T47D (cell line): ENCODE measurements at regions not wholly inside any gene's neighbourhood (a gene's known extent, or its start where the extent isn't known, plus 50 kb on each side); places are given as distances from the start of the nearest gene placed in this dataset.
"Not testable (repeated sequence)": the region's sequence is repeated elsewhere in the genome, so short reads cannot be mapped to it uniquely, and the experiment has no call there.

ENCODE experiments used
- DNase-seq, 2 experiments: peaks; one replicate each; pipeline versions ENCODE4 v3.0.0 to v3.0.0-alpha.2; 2011 to 2012; ENCODE audit warnings: low read depth in 1 of 2, low spot score in 1 of 2
- JUND ChIP-seq: IDR thresholded peaks from 2 replicates; pipeline ENCODE4 v1.6.1; 2012; ENCODE audit warnings: low read depth
- in situ Hi-C: cut with HindIII; loops from 2 replicates; pipeline ENCODE4 v1.10.0; 2016; ENCODE audit warnings: low sequenced_read_pairs, low pct_unique_long_range_greater_than_20kb

DNA sequence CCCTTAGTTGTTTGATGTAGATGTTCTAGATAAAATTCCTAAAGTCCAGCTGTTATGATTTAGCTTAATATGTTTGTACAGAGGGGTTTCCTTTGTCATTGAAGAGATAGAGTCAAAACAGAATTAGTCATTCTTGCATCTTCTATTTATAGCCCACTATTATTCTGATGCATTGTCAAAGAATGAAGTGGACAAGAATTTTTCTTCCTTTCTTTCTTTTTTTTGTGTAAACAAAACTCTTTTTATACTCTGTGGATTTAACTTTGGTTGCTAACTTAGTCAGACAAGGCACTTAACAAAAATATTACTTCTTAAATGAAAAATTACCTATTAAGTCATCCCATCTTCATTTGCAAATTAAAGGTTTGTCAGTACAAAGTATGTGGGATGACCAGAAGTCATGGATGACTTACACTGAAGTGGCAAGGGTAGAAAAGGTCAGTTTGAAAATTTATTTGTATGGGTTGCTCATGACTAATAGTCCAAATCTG lies 215.6 kb upstream of the DDHD1 start:
- DNase-seq, result no peak
- in situ Hi-C loops, result no loop called here
- no peak for TF ChIP-seq JUND

DNA sequence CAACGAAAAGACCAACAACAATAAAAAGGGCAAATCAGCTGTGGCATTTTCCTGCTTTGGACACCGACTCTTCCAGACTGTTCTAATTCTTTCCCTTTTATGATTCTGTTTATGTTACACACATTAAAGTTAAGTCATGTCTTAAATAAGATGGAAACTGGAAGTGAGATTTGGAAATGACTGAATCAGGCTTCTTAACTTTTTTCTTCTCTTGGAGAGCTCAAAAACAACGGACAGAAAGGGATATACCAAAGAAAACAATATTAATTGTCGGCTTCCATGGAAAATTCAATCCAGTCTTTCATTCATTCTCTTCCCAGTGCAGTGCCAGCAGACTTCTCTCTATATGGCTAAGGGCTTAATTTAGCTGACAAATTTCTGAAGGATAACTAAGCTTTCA lies 214.9 kb upstream of the DDHD1 start:
- TF ChIP-seq JUND, result no peak
- no peak for DNase-seq
- in situ Hi-C loops, result no loop called here

GRCh38 chr14:53367644-53368026 lies 214.5 kb upstream of the DDHD1 start:
- TF ChIP-seq JUND, result no peak
- no peak for DNase-seq
- in situ Hi-C loops, result no loop called here

DNA sequence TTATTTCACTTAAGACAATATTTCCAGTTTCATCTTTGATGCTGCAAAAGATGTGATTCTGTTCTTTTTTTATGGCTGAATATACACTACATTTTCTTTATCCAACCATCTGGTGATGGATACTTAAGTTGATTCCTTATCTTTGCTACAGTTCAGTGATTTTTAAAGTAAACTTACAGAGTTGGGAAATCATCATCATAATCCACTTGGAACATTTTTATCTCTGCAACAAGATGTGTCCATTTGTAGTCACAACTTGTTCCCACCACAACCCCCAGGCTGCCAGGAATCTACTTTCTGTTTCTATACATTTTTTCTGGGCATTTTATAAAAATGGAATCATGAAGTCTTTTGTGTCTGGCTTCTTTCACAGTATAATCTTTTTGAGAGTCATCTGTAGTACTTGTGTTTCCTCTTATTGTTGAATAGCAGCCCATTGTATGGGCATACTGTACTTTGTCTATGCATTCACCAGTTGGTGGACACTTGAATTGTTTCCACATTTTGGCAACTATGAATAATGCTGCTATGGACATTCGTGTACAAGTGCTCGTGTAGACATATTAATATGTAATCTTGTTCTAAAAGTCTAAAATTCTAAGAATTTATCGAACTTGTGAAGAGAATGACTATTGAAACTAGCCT lies 212.5 kb upstream of the DDHD1 start:
- no peak for TF ChIP-seq JUND
- in situ Hi-C loops, result no loop called here

GRCh38 chr14:53362916-53363315 lies 209.8 kb upstream of the DDHD1 start:
- DNase-seq, in situ Hi-C loops: not testable (repeated sequence)

More for the DNA sequence above, 212.5 kb upstream of the DDHD1 start:
- DNase-seq, result no peak

DNA sequence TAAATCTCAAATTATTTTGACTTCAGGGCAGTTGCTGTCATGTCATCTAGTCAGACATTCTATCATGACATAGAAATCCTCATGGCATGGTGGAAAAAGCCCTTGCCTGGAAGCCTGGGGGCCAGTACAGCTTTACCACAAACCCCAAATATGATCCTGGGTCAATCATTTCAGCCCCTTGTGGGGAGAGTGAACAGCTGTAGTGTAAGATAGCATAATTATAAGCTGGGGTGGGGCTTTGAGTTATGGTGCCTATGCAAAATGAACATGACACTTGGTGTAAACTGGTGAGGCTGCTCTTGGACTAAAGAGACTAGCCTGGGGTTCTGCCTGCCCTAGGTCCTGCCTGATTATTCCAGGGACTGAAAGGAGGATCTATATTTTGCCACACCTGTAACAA lies 207.7 kb upstream of the DDHD1 start:
- no peak for DNase-seq
- in situ Hi-C loops, result no loop called here
- no peak for TF ChIP-seq JUND

DNA sequence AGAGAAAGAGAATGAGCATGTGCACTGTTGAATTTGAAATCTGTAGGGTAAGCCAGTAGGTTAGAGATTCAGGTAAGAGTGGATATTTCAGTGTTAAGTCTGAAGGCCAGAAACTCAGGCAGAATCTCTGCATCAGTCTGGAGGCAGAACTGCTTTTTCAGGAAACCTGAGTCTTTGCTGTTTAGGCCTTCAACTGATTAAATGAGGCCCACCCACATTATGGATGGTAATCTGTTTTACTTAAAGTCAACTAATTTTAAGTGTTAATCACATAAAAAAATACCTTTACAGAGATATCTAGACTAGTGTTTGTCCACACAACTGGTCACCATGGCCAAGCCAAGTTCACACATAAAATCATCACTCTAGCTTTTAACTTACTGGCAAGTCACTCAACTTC lies 205.0 kb upstream of the DDHD1 start:
- DNase-seq, result no peak
- in situ Hi-C loops, result no loop called here
- TF ChIP-seq JUND, result no peak

DNA sequence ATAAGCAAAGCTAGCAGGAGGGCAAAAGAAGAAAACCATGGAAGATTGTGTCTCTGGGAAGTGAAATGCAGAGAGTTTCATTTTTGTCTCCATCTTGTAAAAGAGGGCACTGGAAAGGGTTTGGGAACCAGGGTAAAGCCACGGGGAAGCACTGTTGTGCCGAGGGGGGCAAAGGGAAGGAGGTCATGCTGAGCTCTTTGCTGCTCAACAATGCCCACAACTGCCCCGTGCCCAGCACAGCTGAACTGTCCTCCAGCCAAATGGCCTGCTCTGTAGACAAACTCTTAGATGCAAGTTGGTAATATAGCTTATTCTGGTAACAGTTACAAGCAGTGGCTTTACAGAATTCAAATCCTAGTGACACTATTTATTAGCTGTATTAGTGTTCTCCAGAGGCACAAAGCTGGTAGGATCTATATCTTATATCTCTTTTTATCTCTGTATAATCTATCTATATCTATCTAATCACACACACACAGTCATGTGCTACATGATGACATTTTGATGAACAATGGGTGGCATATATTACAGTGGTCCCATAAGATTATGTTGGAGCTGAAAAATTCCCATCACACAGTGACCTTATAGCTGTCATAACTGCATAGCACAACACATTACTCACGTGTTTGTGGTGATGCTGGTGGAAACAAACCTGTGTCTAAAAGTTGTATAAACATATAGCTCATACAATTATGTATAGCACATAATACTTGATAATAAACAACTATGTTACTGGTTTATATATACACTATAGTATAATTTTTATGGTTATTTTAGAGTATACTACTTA lies 203.4 kb upstream of the DDHD1 start:
- DNase-seq, result no peak
- in situ Hi-C loops, result no loop called here
- TF ChIP-seq JUND, result no peak

DNA sequence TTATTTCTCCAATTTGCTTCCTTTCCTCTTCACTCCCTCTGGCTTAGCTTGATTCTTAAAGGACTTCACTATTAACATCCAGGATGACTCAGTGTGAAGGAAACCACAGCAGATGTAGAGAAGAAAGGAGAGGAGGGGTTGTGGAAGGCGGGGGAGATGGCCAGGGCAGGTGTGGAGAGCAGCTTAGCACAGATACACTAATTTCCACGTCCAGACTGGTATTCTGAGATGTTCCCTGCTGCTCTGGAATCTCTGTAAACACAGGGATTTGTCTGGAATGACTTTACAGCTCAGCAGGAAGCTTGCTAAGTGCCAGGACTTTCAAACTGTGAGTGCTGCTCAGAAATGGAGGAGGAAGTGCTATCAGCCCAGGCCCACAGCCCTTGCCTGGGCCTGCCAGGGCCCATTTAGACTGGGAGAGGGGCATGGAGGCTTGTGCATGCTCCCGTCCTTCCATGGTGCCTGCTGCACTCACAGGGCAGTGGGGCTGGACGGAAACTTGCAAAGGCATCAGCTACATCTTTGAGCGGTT lies 202.5 kb upstream of the DDHD1 start:
- DNase-seq, result peak in 1 of 2 experiments; percentile 26
- no peak for TF ChIP-seq JUND
- in situ Hi-C loops, result no loop called here

GRCh38 chr14:53354336-53354735 lies 201.2 kb upstream of the DDHD1 start:
- DNase-seq, result no peak
- in situ Hi-C loops, result no loop called here
- TF ChIP-seq JUND, result no peak

DNA sequence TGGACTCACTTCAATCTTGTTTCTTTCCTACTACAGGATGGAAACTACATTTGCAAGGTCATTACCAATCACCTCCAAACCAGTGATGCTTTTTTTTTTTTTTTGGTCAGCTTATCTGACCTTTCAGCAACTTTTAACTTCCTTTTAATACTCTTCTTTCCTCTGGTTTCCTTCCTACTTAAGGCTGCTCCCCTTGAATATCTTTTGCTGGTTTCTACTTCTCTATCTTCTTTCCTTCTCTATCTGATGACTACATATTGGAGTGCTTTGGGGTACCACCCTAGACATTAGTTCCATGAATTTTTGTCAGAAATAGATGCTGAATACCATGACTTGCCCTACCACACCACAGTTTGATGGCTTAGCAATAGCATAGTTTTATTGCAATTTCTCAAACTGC lies 197.7 kb upstream of the DDHD1 start:
- no peak for TF ChIP-seq JUND
- in situ Hi-C loops, result no loop called here
- no peak for DNase-seq

GRCh38 chr14:53350429-53350828 lies 197.3 kb upstream of the DDHD1 start:
- in situ Hi-C loops, result no loop called here
- no peak for DNase-seq
- TF ChIP-seq JUND, result no peak

DNA sequence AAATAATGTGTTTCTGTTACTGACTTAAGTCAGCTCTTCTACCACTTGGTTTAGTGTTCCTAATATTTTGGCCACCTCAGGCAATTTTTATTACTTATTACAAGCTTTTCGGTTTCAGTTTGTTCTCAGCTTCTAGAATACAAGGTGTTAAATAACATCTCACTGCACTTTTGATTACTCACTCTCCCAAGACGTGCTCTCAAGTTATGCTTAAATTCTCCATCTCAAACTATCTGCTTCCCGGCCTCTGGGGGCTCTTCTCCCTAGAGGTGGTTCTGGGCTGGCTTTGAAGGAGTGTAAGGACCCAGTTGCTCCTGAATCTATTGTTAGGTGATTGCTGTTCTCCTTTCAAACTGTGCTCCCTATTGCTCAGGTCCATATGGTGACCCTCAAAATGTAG lies 193.9 kb upstream of the DDHD1 start:
- no peak for TF ChIP-seq JUND
- DNase-seq, result no peak
- in situ Hi-C loops, result no loop called here
